Cardiac fibroblast (primary cell): ENCODE measurements at regions not wholly inside any gene's neighbourhood (a gene's known extent, or its start where the extent isn't known, plus 50 kb on each side); places are given as distances from the start of the nearest gene placed in this dataset.
A peak's percentile ranks its signal among the peaks of the same experiment; 100 is the strongest.

Experiments used
- DNase-seq, 2 donors: peaks; one replicate each; pipeline versions ENCODE4 v3.0.0 to v3.0.0-alpha.2; 2010; ENCODE audit warnings: low read depth in 2 of 2
- H3K4me3 ChIP-seq, 2 donors: replicated peaks in 1 of 2; 1 replicate in 1 of 2; 2 replicates in 1 of 2; pipeline ENCODE4 v1.5.1; 2011; ENCODE audit warnings: low read depth in 2 of 2, low read length in 2 of 2, mild to moderate bottlenecking in 2 of 2, moderate library complexity in 1 of 2
- TF ChIP-seq, protein P1 (sequence below): IDR thresholded peaks from one replicate; pipeline ENCODE4 v1.5.1; 2011; ENCODE audit warnings: low read depth, mild to moderate bottlenecking, low read length, inconsistent platforms

- peak; percentile 52 to 85 for DNase-seq
- H3K4me3 ChIP-seq, result no peak overlapping the region
- TF ChIP-seq, protein P1, sequence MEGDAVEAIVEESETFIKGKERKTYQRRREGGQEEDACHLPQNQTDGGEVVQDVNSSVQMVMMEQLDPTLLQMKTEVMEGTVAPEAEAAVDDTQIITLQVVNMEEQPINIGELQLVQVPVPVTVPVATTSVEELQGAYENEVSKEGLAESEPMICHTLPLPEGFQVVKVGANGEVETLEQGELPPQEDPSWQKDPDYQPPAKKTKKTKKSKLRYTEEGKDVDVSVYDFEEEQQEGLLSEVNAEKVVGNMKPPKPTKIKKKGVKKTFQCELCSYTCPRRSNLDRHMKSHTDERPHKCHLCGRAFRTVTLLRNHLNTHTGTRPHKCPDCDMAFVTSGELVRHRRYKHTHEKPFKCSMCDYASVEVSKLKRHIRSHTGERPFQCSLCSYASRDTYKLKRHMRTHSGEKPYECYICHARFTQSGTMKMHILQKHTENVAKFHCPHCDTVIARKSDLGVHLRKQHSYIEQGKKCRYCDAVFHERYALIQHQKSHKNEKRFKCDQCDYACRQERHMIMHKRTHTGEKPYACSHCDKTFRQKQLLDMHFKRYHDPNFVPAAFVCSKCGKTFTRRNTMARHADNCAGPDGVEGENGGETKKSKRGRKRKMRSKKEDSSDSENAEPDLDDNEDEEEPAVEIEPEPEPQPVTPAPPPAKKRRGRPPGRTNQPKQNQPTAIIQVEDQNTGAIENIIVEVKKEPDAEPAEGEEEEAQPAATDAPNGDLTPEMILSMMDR, result no peak
Observed at GRCh38 chr6:140071601-140072062, 697.2 kb upstream of the CITED2 start.

GRCh38 chr6:140070846-140071473 lies 696.5 kb upstream of the CITED2 start:
- DNase-seq, result peak; percentile 90 to 95
- no peak overlapping the region for H3K4me3 ChIP-seq
- TF ChIP-seq, protein P1, result no peak

DNA sequence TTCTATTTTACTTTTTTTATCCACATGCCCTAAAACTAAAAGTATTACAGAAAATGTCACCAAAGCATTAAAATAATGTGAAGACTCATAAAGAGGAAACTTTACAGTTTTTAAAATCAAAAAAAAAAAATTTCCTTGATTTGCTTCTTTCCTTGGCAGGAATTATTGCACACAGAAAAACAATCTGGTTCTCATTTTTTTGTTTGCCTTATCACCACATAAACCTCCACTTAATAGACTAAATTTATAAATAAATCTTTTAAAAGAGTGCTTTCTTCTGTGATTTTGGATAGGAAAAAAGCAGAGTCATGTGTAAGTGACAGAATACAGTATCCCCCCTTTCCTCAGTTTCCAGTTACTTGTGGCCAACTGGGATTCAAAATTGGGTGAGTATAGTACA lies 695.1 kb upstream of the CITED2 start:
- TF ChIP-seq, protein P1, result no peak
- DNase-seq, result no peak
- H3K4me3 ChIP-seq, result no peak overlapping the region

- TF ChIP-seq, protein P1, result no peak
- H3K4me3 ChIP-seq, result no peak overlapping the region
- no peak for DNase-seq
Observed at GRCh38 chr6:140068801-140069200, 694.4 kb upstream of the CITED2 start.

DNA sequence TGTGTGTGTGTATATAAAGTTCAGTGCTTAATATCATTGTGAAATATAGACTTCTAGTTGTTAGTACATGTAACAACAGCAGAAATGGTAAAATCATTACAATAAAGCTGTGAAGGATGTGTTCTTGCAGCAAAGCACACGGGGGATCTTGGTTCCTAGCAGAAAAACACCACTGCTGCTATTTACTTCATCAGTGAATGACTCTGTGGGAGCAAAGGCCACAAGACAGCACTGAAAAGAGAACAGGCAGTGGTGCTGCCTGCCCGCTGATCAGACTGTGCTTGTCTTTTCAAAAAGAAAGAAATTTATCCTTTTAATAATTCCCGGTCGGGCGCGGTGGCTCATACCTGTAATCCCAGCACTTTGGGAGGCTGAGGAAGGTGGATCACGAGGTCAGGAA lies 689.9 kb upstream of the CITED2 start:
- TF ChIP-seq, protein P1, result no peak
- no peak overlapping the region for H3K4me3 ChIP-seq
- no peak for DNase-seq

DNA sequence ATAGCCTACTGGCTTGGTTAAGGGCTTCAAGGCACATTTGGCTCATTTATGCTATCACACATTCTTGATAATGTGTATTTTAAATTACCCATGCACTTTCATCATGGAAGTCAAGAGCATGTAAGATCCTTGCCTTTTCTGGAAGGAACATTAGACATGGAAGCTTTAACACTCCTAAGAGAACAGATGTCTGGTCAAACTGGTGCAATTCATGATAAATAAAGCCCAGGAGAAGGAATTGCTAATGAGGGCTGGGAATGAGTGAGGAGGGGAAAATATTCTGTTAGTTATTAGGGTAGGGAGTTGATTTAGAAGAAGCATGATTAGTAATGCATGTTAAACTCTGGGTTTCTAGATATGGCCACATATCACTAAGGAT lies 688.6 kb upstream of the CITED2 start:
- TF ChIP-seq, protein P1, result no peak
- H3K4me3 ChIP-seq, result no peak overlapping the region
- no peak for DNase-seq
